HL-60 (cell line): ENCODE measurements at regions not wholly inside any gene's neighbourhood (a gene's known extent, or its start where the extent isn't known, plus 50 kb on each side); places are given as distances from the start of the nearest gene placed in this dataset.
"Not testable (repeated sequence)": the region's sequence is repeated elsewhere in the genome, so short reads cannot be mapped to it uniquely, and the experiment has no call there.

Source experiments
- DNase-seq, 2 experiments: peaks; one replicate each; pipeline ENCODE4 v3.0.0-alpha.2; 2010 to 2020; ENCODE audit warnings: low read depth in 1 of 2, low spot score in 1 of 2
- H3K27ac ChIP-seq: fragments of 250-450 bp; sonication (Bioruptor Pico); replicated peaks from 2 replicates; pipeline ENCODE4 v1.5.1; 2020; ENCODE audit warnings: mild to moderate bottlenecking, moderate library complexity
- H3K27me3 ChIP-seq: fragments of 250-450 bp; sonication (Bioruptor Pico); 2 replicates; pipeline ENCODE4 v1.5.1; 2021; ENCODE audit warnings: mild to moderate bottlenecking, moderate library complexity; ENCODE audit not compliant: insufficient read depth, poor library complexity, severe bottlenecking
- H3K4me3 ChIP-seq: replicated peaks from 2 replicates; pipeline ENCODE4 v1.5.1; 2011; ENCODE audit warnings: mild to moderate bottlenecking, control low read depth, low read length; ENCODE audit not compliant: insufficient read depth
- CTCF ChIP-seq: IDR thresholded peaks from one replicate; pipeline ENCODE4 v1.5.1; 2011; ENCODE audit warnings: low read length, control low read depth, inconsistent platforms; ENCODE audit not compliant: insufficient read depth
- GABPA ChIP-seq: IDR thresholded peaks from 2 replicates; pipeline ENCODE4 v1.6.1; 2012; ENCODE audit warnings: low read depth
- POLR2AphosphoS5 ChIP-seq: IDR thresholded peaks from 2 replicates; pipeline ENCODE4 v1.6.1; 2012; ENCODE audit warnings: low read depth
- REST ChIP-seq: IDR thresholded peaks from 2 replicates; pipeline ENCODE4 v1.6.1; 2012; ENCODE audit warnings: low read depth; ENCODE audit not compliant: insufficient replicate concordance
- SPI1 ChIP-seq: IDR thresholded peaks from 2 replicates; pipeline ENCODE4 v1.6.1; 2012; ENCODE audit warnings: low read depth, mild to moderate bottlenecking, borderline replicate concordance

GRCh38 chr6:115747719-115748118, 313.0 kb downstream of the FRK start:
- TF ChIP-seq GABPA (no peak), POLR2AphosphoS5 (no peak), REST (no peak), CTCF (no peak), SPI1 (no peak)
- H3K4me3 ChIP-seq, result no peak overlapping the region
- DNase-seq, result no peak
- no peaks in the 10 kb centered on the region for H3K27me3 ChIP-seq
- H3K27ac ChIP-seq, result no peak overlapping the region

GRCh38 chr6:115746583-115746982, 314.1 kb downstream of the FRK start:
- H3K4me3 ChIP-seq, H3K27me3 ChIP-seq, DNase-seq: not testable (repeated sequence)

GRCh38 chr6:115740907-115741306, 319.8 kb downstream of the FRK start:
- Histone ChIP-seq H3K27me3 (no peaks in the 10 kb centered on the region), H3K27ac (no peak overlapping the region), H3K4me3 (no peak overlapping the region)
- DNase-seq, result no peak
- TF ChIP-seq POLR2AphosphoS5, result no peak
- no peak for TF ChIP-seq SPI1
- no peak for TF ChIP-seq REST
- no peak for TF ChIP-seq CTCF
- TF ChIP-seq GABPA, result no peak

More at GRCh38 chr6:115746583-115746982, 314.1 kb downstream of the FRK start:
- H3K27ac ChIP-seq, result not testable (repeated sequence)

GRCh38 chr6:115735610-115736009, 325.1 kb downstream of the FRK start:
- DNase-seq, result no peak
- Histone ChIP-seq H3K27me3 (no peaks in the 10 kb centered on the region), H3K27ac (no peak overlapping the region), H3K4me3 (no peak overlapping the region)
- no peak for TF ChIP-seq GABPA
- no peak for TF ChIP-seq CTCF
- no peak for TF ChIP-seq REST
- no peak for TF ChIP-seq SPI1
- TF ChIP-seq POLR2AphosphoS5, result no peak
